IMR-90 (cell line): ENCODE measurements at regions not wholly inside any gene's neighbourhood (a gene's known extent, or its start where the extent isn't known, plus 50 kb on each side); places are given as distances from the start of the nearest gene placed in this dataset.

Experiments used
- ATAC-seq: fragments of 200-7000 bp; cut with Tn5 transposase; 2 replicates; pipeline ENCODE4 v1.9.1; 2020; ENCODE audit warnings: low read depth, mild to moderate bottlenecking, moderate library complexity
- BruUV-seq: library from RNA; stranded (reverse); fragments of 400-500 nt; replicated peaks from 2 replicates; lab custom pipeline; 2021; lab: Mats Ljungman, UMichigan
- CTCF ChIA-PET: fragments of 300-600 bp; formaldehyde crosslinking; extraction: SDS; loops from one replicate; lab custom pipeline; 2021; ENCODE audit warnings: antibody characterized with exemption; lab: Yijun Ruan, JAX
- POLR2A ChIA-PET: fragments of 300-600 bp; sonication (Branson Sonifier 250); formaldehyde crosslinking; loops from one replicate; lab custom pipeline; 2022; ENCODE audit warnings: antibody characterized with exemption; ENCODE audit not compliant: unreplicated experiment; lab: Charles Lee
- DNase-seq: peaks from one replicate; pipeline ENCODE4 v3.0.0; 2013
- H2AFZ ChIP-seq: replicated peaks from 2 replicates; pipeline ENCODE3; 2013; ENCODE audit warnings: low read length, mild to moderate bottlenecking; ENCODE audit not compliant: poor library complexity
- H2AK5ac ChIP-seq: 2 replicates; pipeline ENCODE4 v1.6.1; 2013; ENCODE audit warnings: low read depth, low read length, inconsistent platforms
- H2AK9ac ChIP-seq: replicated peaks from 2 replicates; pipeline ENCODE3; 2013; ENCODE audit warnings: mild to moderate bottlenecking, low read depth, low read length, moderate library complexity; ENCODE audit not compliant: poor library complexity
- H2BK120ac ChIP-seq: 2 replicates; pipeline ENCODE4 v1.6.1; 2013; ENCODE audit warnings: low read depth, low read length, inconsistent platforms
- H2BK15ac ChIP-seq: 3 replicates; pipeline ENCODE4 v1.6.1; 2013; ENCODE audit warnings: low read depth, low read length, inconsistent platforms
- H2BK20ac ChIP-seq: 2 replicates; pipeline ENCODE4 v1.6.1; 2013; ENCODE audit warnings: low read depth, mild to moderate bottlenecking, inconsistent platforms, low read length, moderate library complexity
- H2BK5ac ChIP-seq: 2 replicates; pipeline ENCODE4 v1.6.1; 2013; ENCODE audit warnings: mild to moderate bottlenecking, low read depth, low read length, inconsistent platforms; ENCODE audit not compliant: poor library complexity, severe bottlenecking
- H3K14ac ChIP-seq: replicated peaks from 2 replicates; pipeline ENCODE4 v1.6.1; 2013; ENCODE audit warnings: low read depth, low read length, inconsistent platforms
- H3K18ac ChIP-seq: 2 replicates; pipeline ENCODE4 v1.6.1; 2013; ENCODE audit warnings: low read depth, low read length, control low read depth
- H3K23ac ChIP-seq: 2 replicates; pipeline ENCODE4 v1.6.1; 2013; ENCODE audit warnings: low read depth, low read length, inconsistent platforms
- H3K27ac ChIP-seq: 2 replicates; pipeline ENCODE4 v1.5.1; 2013; ENCODE audit warnings: mild to moderate bottlenecking, control low read depth, low read length; ENCODE audit not compliant: insufficient read depth
- H3K27me3 ChIP-seq: 2 replicates; pipeline ENCODE4 v1.6.1; 2013; ENCODE audit warnings: low read length; ENCODE audit not compliant: control insufficient read depth, insufficient read depth
- H3K36me3 ChIP-seq: 2 replicates; pipeline ENCODE4 v1.6.1; 2013; ENCODE audit warnings: low read length, mixed read lengths; ENCODE audit not compliant: control insufficient read depth, insufficient read depth
- H3K4ac ChIP-seq: 2 replicates; pipeline ENCODE4 v1.6.1; 2013; ENCODE audit warnings: low read depth, low read length, inconsistent platforms
- H3K4me1 ChIP-seq: 2 replicates; pipeline ENCODE4 v1.6.1; 2013; ENCODE audit warnings: low read length, mixed read lengths; ENCODE audit not compliant: control insufficient read depth, insufficient read depth
- H3K4me2 ChIP-seq: 2 replicates; pipeline ENCODE4 v1.6.1; 2013; ENCODE audit warnings: low read depth, mild to moderate bottlenecking, control low read depth, low read length, moderate library complexity
- H3K4me3 ChIP-seq: 2 replicates; pipeline ENCODE4 v1.5.1; 2013; ENCODE audit warnings: low read depth, mild to moderate bottlenecking, control low read depth, low read length, moderate library complexity; ENCODE audit not compliant: insufficient read depth
- H3K56ac ChIP-seq: 2 replicates; pipeline ENCODE4 v1.6.1; 2013; ENCODE audit warnings: low read length, inconsistent platforms; ENCODE audit not compliant: insufficient read depth; ENCODE audit errors: extremely low read depth
- H3K79me1 ChIP-seq, 2 experiments: 2 replicates each; pipeline ENCODE4 v1.6.1; 2013; ENCODE audit warnings: low read length in 2 of 2, inconsistent platforms in 1 of 2, low read depth in 1 of 2
- H3K9ac ChIP-seq: 2 replicates; pipeline ENCODE4 v1.6.1; 2013; ENCODE audit warnings: low read depth, low read length, control low read depth
- H3K9me1 ChIP-seq: 2 replicates; pipeline ENCODE4 v1.6.1; 2013; ENCODE audit warnings: low read length, inconsistent platforms; ENCODE audit not compliant: insufficient read depth
- H3K9me3 ChIP-seq: 2 replicates; pipeline ENCODE4 v1.6.1; 2013; ENCODE audit warnings: low read length; ENCODE audit not compliant: control insufficient read depth, insufficient read depth
- H4K20me1 ChIP-seq: 2 replicates; pipeline ENCODE4 v1.6.1; 2013; ENCODE audit warnings: low read length, inconsistent platforms; ENCODE audit not compliant: insufficient read depth
- H4K5ac ChIP-seq: 2 replicates; pipeline ENCODE4 v1.6.1; 2013; ENCODE audit warnings: mild to moderate bottlenecking, low read depth, low read length, control low read depth
- H4K8ac ChIP-seq, 2 experiments: 2 replicates each; pipeline ENCODE4 v1.6.1; 2013; ENCODE audit warnings: low read depth in 2 of 2, low read length in 2 of 2, control low read depth in 1 of 2, inconsistent platforms in 1 of 2
- H4K91ac ChIP-seq: 2 replicates; pipeline ENCODE4 v1.6.1; 2013; ENCODE audit warnings: low read depth, low read length, inconsistent platforms; ENCODE audit not compliant: insufficient read depth
- BHLHE40 ChIP-seq: fragments of 150-350 bp; IDR thresholded peaks from 2 replicates; pipeline ENCODE4 v1.6.1; 2016; ENCODE audit warnings: mild to moderate bottlenecking, low read depth, low read length
- CEBPB ChIP-seq: IDR thresholded peaks from 2 replicates; pipeline ENCODE4 v1.6.1; 2012; ENCODE audit warnings: low read depth, low read length, improper control_type of control experiment
- CHD1 ChIP-seq: IDR thresholded peaks from 2 replicates; pipeline ENCODE4 v1.6.1; 2012; ENCODE audit warnings: low read depth, low read length, improper control_type of control experiment
- CTCF ChIP-seq: conservative IDR thresholded peaks from 2 replicates; pipeline ENCODE4 v1.5.1; 2012; ENCODE audit warnings: mild to moderate bottlenecking, low read depth, low read length, improper control_type of control experiment
- FOS ChIP-seq: fragments of 150-350 bp; IDR thresholded peaks from 2 replicates; pipeline ENCODE4 v1.6.1; 2016; ENCODE audit warnings: low read depth, low read length
- MAFK ChIP-seq: IDR thresholded peaks from 2 replicates; pipeline ENCODE4 v1.6.1; 2012; ENCODE audit warnings: low read depth, low read length, improper control_type of control experiment
- NFE2L2 ChIP-seq: fragments of 150-350 bp; IDR thresholded peaks from 2 replicates; pipeline ENCODE4 v1.6.1; 2016; ENCODE audit warnings: low read depth, mild to moderate bottlenecking, low read length
- POLR2A ChIP-seq: IDR thresholded peaks from 2 replicates; pipeline ENCODE4 v1.6.1; 2012; ENCODE audit warnings: mild to moderate bottlenecking, low read depth, low read length
- RAD21 ChIP-seq: IDR thresholded peaks from 2 replicates; pipeline ENCODE4 v1.6.1; 2012; ENCODE audit warnings: low read length, improper control_type of control experiment
- WGBS, 2 experiments: methylation state at CpG; one replicate each; pipeline versions ENCODE4 v1.1.5 to v1.1.7; 2013; ENCODE audit warnings: missing lambda C conversion rate in 2 of 2; ENCODE audit not compliant: insufficient read length in 1 of 2; ENCODE audit errors: extremely low coverage in 2 of 2; 5-methylcytosine and 5-hydroxymethylcytosine counted together
- dilution Hi-C: fragments of 300-500 bp; cut with HindIII; formaldehyde crosslinking; loops from one replicate; pipeline ENCODE4 v1.14.3; 2018; ENCODE audit warnings: low sequenced_read_pairs; ENCODE audit not compliant: unreplicated experiment
- in situ Hi-C: fragments of 300-500 bp; cut with MboI; formaldehyde crosslinking; loops from 3 replicates; pipeline ENCODE4 v1.14.3; 2019; ENCODE audit warnings: low sequenced_read_pairs, inconsistent platforms, mixed read lengths
- intact Hi-C: fragments of 100-400 bp; cut with micrococcal nuclease; formaldehyde crosslinking; loops from 2 replicates; pipeline ENCODE4 v1.10.0; 2022

DNA sequence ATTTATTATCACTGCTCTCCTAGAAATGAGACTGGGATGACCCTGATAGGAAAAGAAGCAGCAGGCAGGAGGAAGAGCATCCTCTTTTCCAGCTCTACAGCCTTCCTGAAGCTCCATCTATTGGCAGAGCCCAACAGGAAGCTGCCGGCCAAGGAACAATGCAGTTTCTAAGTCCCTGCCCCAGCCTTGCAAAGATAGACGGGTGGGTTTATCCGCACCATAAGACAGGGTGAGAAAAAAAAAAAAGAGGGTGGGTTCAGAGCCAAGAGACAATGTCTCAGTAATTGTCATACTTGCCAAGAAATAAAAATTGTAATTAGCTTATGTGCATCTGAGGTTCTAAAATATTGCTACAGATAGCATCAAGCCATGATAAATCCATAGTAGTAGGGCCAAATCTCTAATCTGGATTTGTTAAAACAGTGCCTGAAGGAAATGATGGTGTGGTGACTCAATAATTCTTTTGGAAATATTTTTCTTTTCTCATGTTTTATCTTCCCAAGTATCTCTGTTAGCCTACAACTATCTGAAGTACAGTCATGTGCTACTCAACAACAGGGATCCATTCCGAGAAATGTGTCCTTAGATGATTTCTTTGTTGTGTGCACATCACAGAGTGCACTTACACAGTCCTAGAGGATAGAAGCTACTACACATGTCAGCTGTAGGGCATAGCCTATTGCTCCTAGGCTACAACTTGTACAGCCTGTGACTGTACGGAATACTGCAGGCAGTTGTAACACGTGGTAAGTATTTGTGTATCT is 242.9 kb upstream of the CXCL12 start:
- Histone ChIP-seq H3K79me1 (no peaks in the 10 kb centered on the region), H3K27me3 (no peaks in the 10 kb centered on the region), H4K91ac (0 out of 2 replicates have a peak overlapping the region, but pooled peaks have one; percentile 22), H3K4me3 (no peak overlapping the region), H3K9ac (no peak overlapping the region), H3K4me2 (no peak overlapping the region), H3K23ac (peak overlapping the region; percentile 14; the same call in 1 of the 2 replicates), H2AK5ac (peak overlapping the region; percentile 72), H2BK5ac (peak overlapping the region; percentile 37), H3K27ac (peak overlapping the region; percentile 7; the same call in 1 of the 2 replicates), H3K56ac (no peak overlapping the region; the same call in 1 of the 2 replicates), H4K20me1 (no peaks in the 10 kb centered on the region), H2BK20ac (peak overlapping the region; percentile 67; the same call in 1 of the 2 replicates), H4K5ac (peak overlapping the region; percentile 54; the same call in 1 of the 2 replicates), H2AK9ac (no peak overlapping the region), H3K9me3 (no peaks in the 10 kb centered on the region), H2AFZ (no peak overlapping the region), H3K18ac (peak overlapping the region; percentile 85), H4K8ac (peak overlapping the region; percentile 34 to 48; a peak in 3 of 4 replicates), H2BK120ac (peak overlapping the region; percentile 77; the same call in 1 of the 2 replicates), H3K9me1 (0 out of 2 replicates have a peak, but pooled peaks cover 5% of the 10 kb centered on the region), H3K14ac (peak overlapping the region; percentile 34; the same call in 1 of the 2 replicates), H3K4ac (peak overlapping the region; percentile 14; the same call in 1 of the 2 replicates), H3K4me1 (peaks cover 8% of the 10 kb centered on the region), H2BK15ac (peak overlapping the region; percentile 75; the same call in 1 of the 3 replicates), H3K36me3 (no peaks in the 10 kb centered on the region)
- WGBS, 2 experiments = no CpG with 5 or more reads among the region's 6 CpGs
- ChIA-PET CTCF (no interaction called here), POLR2A (no interaction called here)
- intact Hi-C loops (no loop called here), dilution Hi-C loops (no loop called here), in situ Hi-C loops (no loop called here)
- TF ChIP-seq BHLHE40 (no peak), CHD1 (no peak), RAD21 (no peak), MAFK (no peak), CEBPB (peak; percentile 9; the same call in 1 of the 2 replicates), POLR2A (no peak), NFE2L2 (no peak), CTCF (no peak), FOS (no peak)
- DNase-seq = peak; percentile 68
- ATAC-seq = peak; percentile 64
- BruUV-seq = no TSS peak
